HL-60 (cell line): ENCODE measurements at regions not wholly inside any gene's neighbourhood (a gene's known extent, or its start where the extent isn't known, plus 50 kb on each side); places are given as distances from the start of the nearest gene placed in this dataset.

Experiments used
- CTCF ChIP-seq: IDR thresholded peaks from one replicate; pipeline ENCODE4 v1.5.1; 2011; ENCODE audit warnings: low read length, control low read depth, inconsistent platforms; ENCODE audit not compliant: insufficient read depth
- GABPA ChIP-seq: IDR thresholded peaks from 2 replicates; pipeline ENCODE4 v1.6.1; 2012; ENCODE audit warnings: low read depth
- REST ChIP-seq: IDR thresholded peaks from 2 replicates; pipeline ENCODE4 v1.6.1; 2012; ENCODE audit warnings: low read depth; ENCODE audit not compliant: insufficient replicate concordance

GRCh38 chr5:116980581-116980980 is 406.0 kb upstream of the SEMA6A start:
- no peak for TF ChIP-seq GABPA
- no peak for TF ChIP-seq REST
- TF ChIP-seq CTCF = no peak
